GM23248 (cell line): ENCODE measurements at regions not wholly inside any gene's neighbourhood (a gene's known extent, or its start where the extent isn't known, plus 50 kb on each side); places are given as distances from the start of the nearest gene placed in this dataset.

ENCODE experiments used
- EZH2 ChIP-seq: fragments of 200-600 bp; sonication (generic); IDR thresholded peaks from 2 replicates; pipeline ENCODE4 v1.6.1; 2018; ENCODE audit warnings: antibody characterized with exemption, mild to moderate bottlenecking; ENCODE audit not compliant: insufficient read depth, poor library complexity, severe bottlenecking
- EZH2phosphoT487 ChIP-seq: fragments of 200-600 bp; sonication (generic); IDR thresholded peaks from 2 replicates; pipeline ENCODE4 v1.6.1; 2018; ENCODE audit warnings: antibody characterized with exemption, moderate library complexity, mild to moderate bottlenecking, low read depth; ENCODE audit not compliant: insufficient read depth

DNA sequence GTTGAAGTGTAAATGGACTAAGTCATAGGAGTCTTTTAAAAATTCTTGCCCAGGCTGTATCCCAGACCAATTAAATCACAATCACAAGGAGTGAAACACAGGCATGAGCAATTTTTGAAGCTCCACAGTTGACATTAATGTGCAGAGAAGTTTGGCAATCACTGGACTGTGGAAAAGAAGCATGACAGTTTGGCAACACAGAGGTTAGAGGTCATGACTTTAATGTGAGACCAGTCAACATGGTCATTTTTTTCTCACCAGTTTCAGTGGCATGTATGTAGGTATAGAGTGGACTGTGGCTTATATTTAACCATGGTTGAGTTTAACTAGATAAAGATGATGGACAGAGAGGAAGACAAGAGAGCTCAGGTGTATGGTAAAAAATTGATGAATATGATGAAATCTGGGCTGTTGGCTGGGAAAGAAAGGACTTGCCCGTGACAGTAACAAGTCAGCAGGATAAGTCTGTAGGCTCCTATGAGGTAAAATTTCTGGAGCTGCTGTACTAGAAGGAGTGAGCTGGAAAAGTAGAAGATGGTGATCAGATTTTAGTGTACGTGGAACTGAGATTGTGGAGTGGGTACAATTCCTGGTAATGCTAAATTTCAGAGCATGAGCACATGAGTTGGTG lies 432.2 kb upstream of the GHITM start:
- TF ChIP-seq EZH2 (no peak), EZH2phosphoT487 (no peak)
